Neural progenitor cell (in vitro differentiated cells): ENCODE measurements at regions not wholly inside any gene's neighbourhood (a gene's known extent, or its start where the extent isn't known, plus 50 kb on each side); places are given as distances from the start of the nearest gene placed in this dataset.

Experiments
- DNase-seq: peaks from one replicate; pipeline ENCODE4 v3.0.0-alpha.2; 2016; ENCODE audit warnings: low spot score
- H2AFZ ChIP-seq: fragments of 200-600 bp; sonication (generic); replicated peaks from 2 replicates; pipeline ENCODE4 v1.6.1; 2016; ENCODE audit warnings: antibody characterized with exemption
- H3F3A ChIP-seq: fragments of 200-600 bp; sonication (generic); 2 replicates; pipeline ENCODE4 v1.6.1; 2016; ENCODE audit warnings: antibody characterized with exemption, low read depth
- H3K27ac ChIP-seq: fragments of 200-600 bp; sonication (generic); 2 replicates; pipeline ENCODE4 v1.5.1; 2016; ENCODE audit warnings: mild to moderate bottlenecking
- H3K27me3 ChIP-seq: fragments of 200-600 bp; sonication (generic); 2 replicates; pipeline ENCODE4 v1.6.1; 2016; ENCODE audit warnings: mild to moderate bottlenecking, moderate library complexity
- H3K36me3 ChIP-seq: fragments of 200-600 bp; sonication (generic); 2 replicates; pipeline ENCODE4 v1.5.1; 2016
- H3K4me1 ChIP-seq: fragments of 200-600 bp; sonication (generic); 2 replicates; pipeline ENCODE4 v1.6.1; 2016; ENCODE audit warnings: mixed run types
- H3K4me2 ChIP-seq: fragments of 200-600 bp; sonication (generic); 2 replicates; pipeline ENCODE4 v1.6.1; 2016
- H3K4me3 ChIP-seq: fragments of 200-600 bp; sonication (generic); 2 replicates; pipeline ENCODE4 v1.5.1; 2016
- H3K79me2 ChIP-seq: fragments of 200-600 bp; sonication (generic); 2 replicates; pipeline ENCODE4 v1.6.1; 2016; ENCODE audit warnings: low read depth
- H3K9ac ChIP-seq: fragments of 200-600 bp; sonication (generic); 2 replicates; pipeline ENCODE4 v1.6.1; 2016
- H3K9me3 ChIP-seq: fragments of 200-600 bp; sonication (generic); 2 replicates; pipeline ENCODE4 v1.5.1; 2016; ENCODE audit warnings: low read depth
- H4K20me1 ChIP-seq: fragments of 200-600 bp; sonication (generic); 2 replicates; pipeline ENCODE4 v1.6.1; 2016; ENCODE audit warnings: low read depth
- H3K27ac Mint-ChIP-seq: 3 replicates; pipeline ENCODE4 v1.8.0; 2021; ENCODE audit warnings: mixed read lengths
- H3K27me3 Mint-ChIP-seq: 2 replicates; pipeline ENCODE4 v1.8.0; 2022; ENCODE audit warnings: low read depth, mild to moderate bottlenecking, inconsistent platforms, moderate library complexity, mixed read lengths; ENCODE audit not compliant: insufficient read depth
- H3K36me3 Mint-ChIP-seq: 3 replicates; pipeline ENCODE4 v1.8.0; 2021; ENCODE audit warnings: mixed read lengths
- H3K4me1 Mint-ChIP-seq: 3 replicates; pipeline ENCODE4 v1.8.0; 2021; ENCODE audit warnings: mixed read lengths
- H3K4me3 Mint-ChIP-seq: 3 replicates; pipeline ENCODE4 v1.8.0; 2021; ENCODE audit warnings: mild to moderate bottlenecking, moderate library complexity, mixed read lengths
- H3K9me3 Mint-ChIP-seq: 3 replicates; pipeline ENCODE4 v1.8.0; 2020; ENCODE audit warnings: mixed read lengths
- CTCF ChIP-seq: fragments of 200-600 bp; sonication (generic); IDR thresholded peaks from 2 replicates; pipeline ENCODE4 v1.5.1; 2017; ENCODE audit warnings: antibody characterized with exemption, mild to moderate bottlenecking
- EZH2 ChIP-seq: fragments of 200-600 bp; sonication (generic); IDR thresholded peaks from 2 replicates; pipeline ENCODE4 v1.6.1; 2017; ENCODE audit warnings: antibody characterized with exemption, mild to moderate bottlenecking, moderate library complexity
- EZH2phosphoT487 ChIP-seq: fragments of 200-600 bp; sonication (generic); IDR thresholded peaks from 2 replicates; pipeline ENCODE4 v1.6.1; 2017; ENCODE audit warnings: antibody characterized with exemption

GRCh38 chr18:1928711-1929110, 642.6 kb downstream of the METTL4 start:
- peaks cover 4% of the 10 kb centered on the region for H3K9me3 Mint-ChIP-seq
- TF ChIP-seq EZH2phosphoT487 (no peak), EZH2 (no peak), CTCF (no peak)
- H3K27ac ChIP-seq, result no peak overlapping the region
- no peak overlapping the region for H3K4me3 ChIP-seq
- no peaks in the 10 kb centered on the region for H3K27me3 Mint-ChIP-seq
- no peaks in the 10 kb centered on the region for H3K4me1 Mint-ChIP-seq
- no peaks in the 10 kb centered on the region for H4K20me1 ChIP-seq
- no peak overlapping the region for H2AFZ ChIP-seq
- H3K4me3 Mint-ChIP-seq, result no peak overlapping the region
- no peak overlapping the region for H3K27ac Mint-ChIP-seq
- no peak for DNase-seq
- H3K36me3 Mint-ChIP-seq, result no peaks in the 10 kb centered on the region
- H3F3A ChIP-seq, result no peaks in the 10 kb centered on the region
- no peaks in the 10 kb centered on the region for H3K9me3 ChIP-seq
- no peaks in the 10 kb centered on the region for H3K27me3 ChIP-seq
- no peaks in the 10 kb centered on the region for H3K4me1 ChIP-seq
- no peaks in the 10 kb centered on the region for H3K79me2 ChIP-seq
- H3K9ac ChIP-seq, result no peak overlapping the region
- no peaks in the 10 kb centered on the region for H3K36me3 ChIP-seq
- no peak overlapping the region for H3K4me2 ChIP-seq

GRCh38 chr18:1929720-1930119, 641.6 kb downstream of the METTL4 start:
- H3K4me3 Mint-ChIP-seq, result no peak overlapping the region
- H3K36me3 ChIP-seq, result no peaks in the 10 kb centered on the region
- no peak overlapping the region for H3K4me2 ChIP-seq
- no peak overlapping the region for H3K27ac ChIP-seq
- no peaks in the 10 kb centered on the region for H3K4me1 Mint-ChIP-seq
- no peaks in the 10 kb centered on the region for H3K36me3 Mint-ChIP-seq
- no peaks in the 10 kb centered on the region for H3K4me1 ChIP-seq
- H3K9me3 Mint-ChIP-seq, result peaks cover 4% of the 10 kb centered on the region
- no peaks in the 10 kb centered on the region for H3K27me3 ChIP-seq
- no peaks in the 10 kb centered on the region for H3F3A ChIP-seq
- no peaks in the 10 kb centered on the region for H3K79me2 ChIP-seq
- no peaks in the 10 kb centered on the region for H4K20me1 ChIP-seq
- DNase-seq, result no peak
- no peaks in the 10 kb centered on the region for H3K27me3 Mint-ChIP-seq
- H3K9ac ChIP-seq, result no peak overlapping the region
- H3K4me3 ChIP-seq, result no peak overlapping the region
- no peak overlapping the region for H2AFZ ChIP-seq
- H3K9me3 ChIP-seq, result no peaks in the 10 kb centered on the region
- no peak overlapping the region for H3K27ac Mint-ChIP-seq
- no peak for TF ChIP-seq EZH2phosphoT487
- TF ChIP-seq EZH2, result no peak
- TF ChIP-seq CTCF, result no peak

GRCh38 chr18:1930291-1931270, 640.7 kb downstream of the METTL4 start:
- Histone ChIP-seq H3K4me3 (no peak overlapping the region), H3K4me2 (no peak overlapping the region), H3F3A (no peaks in the 10 kb centered on the region)

More at GRCh38 chr18:1930291-1931270, 640.7 kb downstream of the METTL4 start:
- Histone ChIP-seq H3K36me3 (no peaks in the 10 kb centered on the region), H4K20me1 (no peaks in the 10 kb centered on the region), H3K27ac (no peak overlapping the region), H3K79me2 (no peaks in the 10 kb centered on the region), H2AFZ (no peak overlapping the region), H3K9me3 (no peaks in the 10 kb centered on the region), H3K27me3 (no peaks in the 10 kb centered on the region), H3K9ac (no peak overlapping the region), H3K4me1 (no peaks in the 10 kb centered on the region)
- no peaks in the 10 kb centered on the region for H3K36me3 Mint-ChIP-seq
- no peak overlapping the region for H3K4me3 Mint-ChIP-seq
- TF ChIP-seq CTCF, result no peak
- TF ChIP-seq EZH2, result no peak
- no peak for TF ChIP-seq EZH2phosphoT487
- DNase-seq, result no peak
- H3K27me3 Mint-ChIP-seq, result no peaks in the 10 kb centered on the region
- no peaks in the 10 kb centered on the region for H3K4me1 Mint-ChIP-seq
- peaks cover 4% of the 10 kb centered on the region for H3K9me3 Mint-ChIP-seq
- no peak overlapping the region for H3K27ac Mint-ChIP-seq
